NB4 (cell line): ENCODE measurements at regions not wholly inside any gene's neighbourhood (a gene's known extent, or its start where the extent isn't known, plus 50 kb on each side); places are given as distances from the start of the nearest gene placed in this dataset.

ENCODE experiments used
- DNase-seq: peaks from one replicate; pipeline ENCODE4 v3.0.0; 2010; ENCODE audit warnings: low read depth
- H3K4me3 ChIP-seq: one replicate; pipeline ENCODE4 v1.5.1; 2011; ENCODE audit warnings: mild to moderate bottlenecking, low read depth, low read length, moderate library complexity
- CTCF ChIP-seq: IDR thresholded peaks from one replicate; pipeline ENCODE4 v1.5.1; 2012; ENCODE audit warnings: low read depth, low read length
- MAX ChIP-seq: IDR thresholded peaks from 2 replicates; pipeline ENCODE4 v1.6.1; 2011; ENCODE audit warnings: low read depth, low read length
- MYC ChIP-seq: IDR thresholded peaks from 2 replicates; pipeline ENCODE4 v1.6.1; 2011; ENCODE audit warnings: low read depth, low read length
- POLR2A ChIP-seq: IDR thresholded peaks from 2 replicates; pipeline ENCODE4 v1.6.1; 2011; ENCODE audit warnings: mild to moderate bottlenecking; ENCODE audit not compliant: insufficient read length; ENCODE audit errors: extremely low read depth

GRCh38 chr5:125595095-125595494, 828.1 kb upstream of the GRAMD2B start:
- TF ChIP-seq POLR2A (no peak), MYC (no peak), MAX (no peak), CTCF (no peak)

GRCh38 chr5:125595845-125596244, 827.4 kb upstream of the GRAMD2B start:
- H3K4me3 ChIP-seq: no peak overlapping the region
- no peak for DNase-seq
- TF ChIP-seq CTCF: no peak
- TF ChIP-seq POLR2A: no peak
- TF ChIP-seq MYC: no peak

More at GRCh38 chr5:125595095-125595494, 828.1 kb upstream of the GRAMD2B start:
- H3K4me3 ChIP-seq: no peak overlapping the region
- DNase-seq: no peak

- DNase-seq: no peak
- H3K4me3 ChIP-seq: no peak overlapping the region
- TF ChIP-seq MYC: no peak
- no peak for TF ChIP-seq CTCF
- TF ChIP-seq POLR2A: no peak
- TF ChIP-seq MAX: no peak
Observed at GRCh38 chr5:125597338-125597737, 825.9 kb upstream of the GRAMD2B start.

- TF ChIP-seq MYC (no peak), CTCF (no peak), POLR2A (no peak), MAX (no peak)
- DNase-seq: no peak
- H3K4me3 ChIP-seq: no peak overlapping the region
Observed at GRCh38 chr5:125600559-125600958, 822.6 kb upstream of the GRAMD2B start.

GRCh38 chr5:125602184-125602583, 821.0 kb upstream of the GRAMD2B start:
- no peak for TF ChIP-seq MYC
- no peak for TF ChIP-seq MAX
- no peak for TF ChIP-seq POLR2A
- no peak for DNase-seq
- H3K4me3 ChIP-seq: no peak overlapping the region

GRCh38 chr5:125603321-125603720, 819.9 kb upstream of the GRAMD2B start:
- H3K4me3 ChIP-seq: no peak overlapping the region
- TF ChIP-seq MAX (no peak), MYC (no peak), CTCF (no peak), POLR2A (no peak)
- DNase-seq: no peak
